Midbrain (tissue), 1 donor: ENCODE measurements at regions not wholly inside any gene's neighbourhood (a gene's known extent, or its start where the extent isn't known, plus 50 kb on each side); places are given as distances from the start of the nearest gene placed in this dataset.

Source experiments
- DNase-seq: peaks from one replicate; lab custom pipeline; 2025; lab: John Stamatoyannopoulos, UW

DNA sequence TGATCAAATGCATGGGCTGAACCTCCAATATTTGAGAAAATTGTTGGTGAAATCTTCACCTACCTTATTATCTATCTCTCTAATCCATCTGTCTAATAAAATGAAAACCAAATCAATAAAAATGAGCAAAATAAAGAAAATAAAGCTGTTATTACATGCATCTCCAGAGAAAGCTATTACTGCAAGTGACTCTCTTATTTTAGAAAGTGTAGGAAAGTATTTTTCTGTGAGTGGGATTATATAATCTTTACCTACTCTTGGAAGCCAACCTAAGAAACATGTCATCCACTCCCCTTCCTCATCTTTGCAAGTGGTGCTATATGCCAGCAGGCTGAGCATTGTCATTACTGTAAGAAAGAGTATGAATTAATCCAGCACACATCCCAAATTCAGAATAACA, 191.5 kb upstream of the RFC3 start:
- no peak for DNase-seq

- DNase-seq, result no peak
Measured at GRCh38 chr13:33628662-33629061, 189.3 kb upstream of the RFC3 start.

- no peak for DNase-seq
Measured at GRCh38 chr13:33629605-33630360, 188.2 kb upstream of the RFC3 start.

DNA sequence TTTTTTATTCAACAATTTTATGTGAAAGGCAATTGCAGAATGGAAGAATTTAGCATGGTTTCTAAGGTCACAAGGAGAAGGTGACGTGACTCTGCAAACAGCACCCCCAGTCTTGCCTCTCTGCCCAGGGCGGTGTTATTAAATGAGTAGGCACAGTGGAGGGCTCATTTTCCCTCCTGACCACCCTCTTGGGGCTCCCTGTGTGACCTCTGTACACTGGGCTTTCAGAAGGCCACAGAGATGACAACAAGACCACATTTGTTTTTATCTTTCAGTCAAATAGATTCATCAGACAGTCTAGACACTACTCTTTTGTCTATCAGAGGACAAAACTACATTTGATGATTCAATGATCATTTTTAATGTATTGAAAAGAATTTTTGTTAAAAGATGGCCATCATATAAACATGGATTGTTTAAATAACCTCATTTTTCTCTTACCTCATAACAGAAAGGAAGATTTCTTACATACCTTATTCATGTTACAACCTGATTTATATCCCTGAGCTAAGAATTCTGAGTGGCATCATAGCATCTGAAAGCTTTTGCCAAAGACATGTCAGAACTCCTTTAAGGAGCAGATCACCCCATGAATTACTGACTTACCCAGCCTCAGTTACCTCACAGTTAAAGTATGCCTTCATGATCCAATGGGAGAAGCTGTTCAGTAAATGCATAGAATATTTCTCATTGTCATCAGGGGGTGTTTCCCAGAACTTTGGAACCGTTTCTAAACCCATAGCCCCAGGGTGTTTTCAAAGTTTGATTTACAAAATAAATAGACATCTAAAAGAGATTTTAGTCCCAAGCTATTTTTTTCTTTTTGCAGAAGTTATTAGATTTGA, 184.0 kb upstream of the RFC3 start:
- peak; percentile 66 for DNase-seq

- peak; percentile 59 for DNase-seq
Measured at GRCh38 chr13:33634546-33634982, 183.4 kb upstream of the RFC3 start.

DNA sequence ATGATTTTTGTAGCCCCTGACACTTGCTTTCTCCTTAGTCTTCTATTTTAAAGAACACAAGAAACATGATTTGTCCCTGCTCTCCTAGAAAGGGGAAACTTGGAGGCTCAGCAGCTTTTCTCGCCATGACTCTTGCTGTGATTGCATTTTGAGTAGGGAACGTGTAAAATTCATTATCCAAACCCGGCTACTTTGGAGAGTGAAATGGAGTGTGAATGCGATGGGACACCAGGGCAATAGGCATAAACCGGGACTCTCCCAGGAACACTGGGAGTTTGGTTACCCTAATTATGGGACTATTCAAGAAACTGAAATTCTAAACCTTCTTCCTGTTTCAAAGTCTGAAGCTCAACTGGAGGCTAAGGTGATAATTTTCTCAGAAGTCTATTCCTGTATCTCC, 181.7 kb upstream of the RFC3 start:
- no peak for DNase-seq

GRCh38 chr13:33636955-33637670, 180.8 kb upstream of the RFC3 start:
- DNase-seq, result no peak

GRCh38 chr13:33637978-33638743, 179.8 kb upstream of the RFC3 start:
- DNase-seq, result no peak

DNA sequence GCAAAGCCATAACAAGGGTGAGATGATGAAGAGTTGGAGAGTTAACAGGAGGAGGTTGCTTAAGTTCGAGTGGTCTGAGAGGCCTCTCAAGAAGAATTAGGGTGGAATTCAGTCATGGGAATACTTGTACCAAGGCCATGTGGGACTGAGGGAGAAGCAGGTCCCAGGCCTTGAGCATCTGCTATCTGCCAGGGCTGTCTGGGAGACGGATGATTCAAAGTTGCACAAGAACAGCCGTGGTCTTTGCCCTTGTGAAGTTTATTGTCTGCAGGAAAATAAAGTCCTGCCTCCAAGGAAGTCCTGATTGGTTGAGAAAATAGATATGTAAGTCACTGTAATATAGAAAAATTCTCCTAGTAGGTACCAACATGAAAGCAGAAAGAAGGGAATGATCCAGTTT, 178.8 kb upstream of the RFC3 start:
- DNase-seq, result no peak

- no peak for DNase-seq
Measured at GRCh38 chr13:33639626-33640080, 178.3 kb upstream of the RFC3 start.

DNA sequence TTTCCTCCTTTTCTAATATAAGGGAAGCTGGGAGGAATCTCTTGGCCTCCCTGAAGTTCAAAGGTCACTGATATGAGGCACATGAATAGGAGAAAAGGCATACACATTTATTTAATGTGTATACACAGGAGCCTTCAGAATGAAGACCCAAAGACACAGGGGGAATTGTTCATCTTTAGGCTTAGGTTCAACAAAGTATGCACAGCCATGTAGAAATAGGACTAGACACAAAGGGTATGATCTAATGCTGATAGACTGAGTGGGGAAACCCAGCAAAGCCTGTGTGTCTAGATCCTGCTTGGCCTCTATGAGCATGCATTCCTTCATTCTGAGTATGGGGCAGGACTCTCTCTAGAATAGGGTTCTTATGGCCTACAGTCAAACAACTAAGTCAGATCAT, 177.1 kb upstream of the RFC3 start:
- DNase-seq, result no peak

DNA sequence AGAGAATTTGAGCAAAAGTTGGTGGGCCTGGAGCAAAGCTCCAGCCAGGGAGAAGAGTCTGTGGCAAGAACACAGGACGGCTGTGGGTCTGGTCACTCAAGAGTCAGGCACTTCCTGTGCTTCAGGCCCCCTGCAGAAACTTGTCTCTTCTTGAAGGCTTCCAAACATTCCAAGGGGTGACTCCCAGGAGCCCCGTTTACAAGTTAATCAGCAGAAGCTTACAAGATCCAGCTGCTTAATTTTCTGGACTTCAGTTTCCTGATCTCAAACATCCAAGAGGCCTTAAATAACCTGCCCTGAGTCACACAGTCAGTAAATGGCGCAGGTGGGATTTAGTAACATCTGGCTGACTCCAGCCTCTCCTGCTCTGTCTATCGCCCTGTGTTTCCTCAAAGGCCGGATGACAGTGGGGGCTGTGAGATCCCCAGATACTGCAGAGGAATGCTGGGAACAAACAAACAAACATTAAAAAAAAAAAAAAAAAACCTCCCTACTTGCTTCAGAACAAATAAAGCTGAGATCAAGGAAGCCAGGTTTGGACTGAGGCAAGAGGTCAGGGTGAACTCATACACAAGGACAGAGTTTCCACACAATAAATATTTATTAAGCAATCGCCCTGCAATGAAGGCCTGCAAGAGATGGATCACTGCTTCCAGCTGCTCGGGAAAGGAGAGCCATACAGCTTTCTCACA, 175.4 kb upstream of the RFC3 start:
- no peak for DNase-seq

DNA sequence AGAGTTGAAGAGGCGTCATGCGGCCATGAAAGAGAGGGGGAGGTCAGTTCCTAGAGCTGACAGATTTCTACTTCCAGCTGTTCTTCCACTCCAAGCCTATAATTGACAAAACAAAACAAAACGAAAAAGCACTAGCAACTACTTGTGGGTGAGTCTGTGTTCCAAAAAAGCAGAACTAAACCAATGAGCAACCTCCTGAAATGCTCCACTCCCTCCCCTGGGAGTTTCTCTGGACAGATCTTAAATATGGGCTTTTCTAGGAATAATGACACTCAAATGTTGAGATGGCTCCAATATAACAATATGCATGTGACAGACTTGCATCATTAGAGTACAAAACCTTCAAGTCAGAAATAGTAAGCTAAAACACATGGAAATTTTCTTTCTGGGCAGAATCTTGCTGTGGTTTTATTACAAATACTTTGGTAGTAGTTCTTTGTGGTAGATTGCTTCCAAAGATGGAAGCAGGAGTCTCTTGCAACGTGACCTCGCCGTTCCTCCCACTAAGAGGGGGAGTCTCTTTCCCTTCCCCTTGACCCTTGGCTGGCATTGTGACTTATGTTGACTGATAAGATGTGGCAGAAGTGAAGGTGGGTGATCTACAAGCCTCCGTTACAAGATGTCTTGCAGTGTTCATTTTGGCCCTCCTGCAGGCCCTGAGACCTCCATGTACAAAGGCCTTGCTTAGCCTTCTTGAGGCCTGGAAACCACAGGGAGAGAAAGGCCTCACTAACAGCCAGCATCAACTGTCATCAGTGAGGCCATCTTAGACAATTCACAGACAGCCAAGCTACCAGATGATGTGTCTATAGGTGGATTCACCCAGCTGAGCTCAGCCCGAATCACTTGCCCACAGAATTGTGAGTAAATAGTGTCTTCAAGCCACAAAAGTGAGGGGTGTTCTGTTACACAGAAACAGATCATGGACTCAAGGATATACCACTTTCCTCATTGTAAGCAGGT, 173.1 kb upstream of the RFC3 start:
- DNase-seq, result no peak

GRCh38 chr13:33645591-33646554, 172.1 kb upstream of the RFC3 start:
- no peak for DNase-seq

DNA sequence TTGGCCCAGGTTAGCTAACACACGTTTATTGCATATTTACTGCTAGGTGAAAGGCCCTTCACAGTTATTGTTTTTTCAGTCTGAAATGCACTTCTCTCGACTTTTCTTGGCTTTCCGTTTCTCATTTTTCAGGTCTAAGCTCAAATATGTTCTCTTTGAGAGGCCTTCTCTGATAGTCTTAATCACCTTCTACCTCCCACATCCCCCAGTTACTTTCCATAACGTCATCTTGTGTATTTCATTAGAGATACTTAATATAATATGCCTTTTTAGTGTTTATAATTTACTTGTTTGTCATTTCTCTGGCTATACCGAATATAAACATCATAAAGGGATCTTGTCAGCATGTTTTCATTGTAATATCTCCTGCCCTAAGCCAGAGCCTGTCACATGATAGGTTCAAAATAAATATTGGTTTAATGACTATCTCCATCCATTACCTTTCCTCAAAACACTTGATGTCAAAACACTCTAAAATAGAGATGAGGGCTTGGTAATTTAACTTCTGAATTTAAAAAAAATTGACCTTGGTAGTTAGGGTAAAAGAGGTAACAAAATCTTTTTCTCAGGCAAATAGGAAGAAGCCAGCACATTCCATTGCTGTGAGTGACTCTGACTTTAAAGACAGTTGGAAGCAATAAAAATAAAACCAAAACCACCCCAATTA, 168.6 kb upstream of the RFC3 start:
- no peak for DNase-seq

DNA sequence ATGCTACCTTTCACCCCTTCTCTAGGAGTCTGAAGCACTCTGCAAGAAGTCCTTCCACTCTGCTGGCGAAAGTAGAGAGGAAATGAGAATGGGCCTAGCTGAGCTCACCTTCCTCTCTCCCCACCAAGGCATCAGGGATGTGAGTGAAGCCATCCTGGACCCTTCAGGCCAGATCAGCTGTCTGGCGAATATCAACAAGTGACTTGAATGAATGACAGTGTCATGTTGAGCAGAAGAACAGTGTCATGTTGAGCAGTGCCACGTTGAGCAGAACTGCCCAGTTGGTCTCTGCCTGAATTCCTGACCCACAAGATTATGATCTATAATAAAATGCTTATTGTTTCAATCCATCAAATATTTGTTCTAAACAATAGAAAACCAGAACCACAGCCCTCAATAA, 166.2 kb upstream of the RFC3 start:
- no peak for DNase-seq

DNA sequence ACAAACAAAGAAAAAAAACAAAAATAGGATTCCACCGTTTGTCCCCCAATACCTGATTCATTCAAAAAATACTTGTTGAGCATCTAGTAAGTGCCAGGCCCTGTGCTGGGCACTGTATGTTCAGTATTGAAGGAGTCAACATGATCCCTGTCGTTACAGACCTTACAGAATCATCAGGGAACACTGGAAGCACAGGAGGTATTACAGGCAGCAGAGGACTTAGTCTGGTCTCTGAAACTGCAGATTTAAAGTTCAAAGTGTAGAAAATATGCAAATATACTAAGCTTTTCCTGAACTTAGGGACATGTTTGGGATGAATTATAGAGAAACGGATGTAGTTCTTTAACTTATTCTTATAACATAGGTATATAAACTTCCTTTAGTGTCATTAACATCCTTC, 160.7 kb upstream of the RFC3 start:
- DNase-seq, result no peak

DNA sequence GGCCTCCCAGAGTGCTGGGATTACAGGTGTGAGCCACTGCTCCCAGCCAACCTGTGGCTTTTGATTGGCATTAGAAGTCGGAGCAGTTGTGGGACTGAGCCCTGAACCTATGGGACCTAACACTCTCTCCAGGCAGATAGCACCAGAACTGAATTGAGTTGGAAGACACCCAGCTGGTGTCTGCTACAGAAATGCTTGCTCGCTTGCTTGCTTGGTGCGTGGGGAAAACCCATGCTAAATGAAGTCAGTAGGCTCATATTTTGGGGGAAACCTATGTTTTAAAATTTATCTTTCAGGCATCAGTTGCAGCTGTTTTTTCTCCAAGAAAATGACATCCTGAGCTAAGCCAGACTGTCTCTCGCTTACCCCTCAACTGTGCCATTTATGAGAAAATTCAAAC, 158.5 kb upstream of the RFC3 start:
- DNase-seq, result no peak
